ENCODE measurements at regions not wholly inside any gene's neighbourhood (a gene's known extent, or its start where the extent isn't known, plus 50 kb on each side); places are given as distances from the start of the nearest gene placed in this dataset.

GRCh38 chr2:239811111-239811781 lies 213.9 kb downstream of the NDUFA10 start:
- Histone ChIP-seq H3K4me1 (peaks cover 0 to 7% (median 2%) of the 10 kb centered on the region in 4 donors), H3K27ac (peak overlapping the region in 1 of 4 donors; percentile 33), H3K27me3 (no peaks in the 10 kb centered on the region), H3K9me3 (no peaks in the 10 kb centered on the region), H3K4me3 (no peak overlapping the region), H3K36me3 (no peaks in the 10 kb centered on the region)
- WGBS, 2 donors, result 59 to 61% methylated on average over 14 of the region's 14 CpGs
- TF ChIP-seq EP300 (IDR thresholded peaks at IDR 0.05) (no peak), POLR2A (IDR thresholded peaks at IDR 0.05) (no peak)
- TF ChIP-seq, protein P1, sequence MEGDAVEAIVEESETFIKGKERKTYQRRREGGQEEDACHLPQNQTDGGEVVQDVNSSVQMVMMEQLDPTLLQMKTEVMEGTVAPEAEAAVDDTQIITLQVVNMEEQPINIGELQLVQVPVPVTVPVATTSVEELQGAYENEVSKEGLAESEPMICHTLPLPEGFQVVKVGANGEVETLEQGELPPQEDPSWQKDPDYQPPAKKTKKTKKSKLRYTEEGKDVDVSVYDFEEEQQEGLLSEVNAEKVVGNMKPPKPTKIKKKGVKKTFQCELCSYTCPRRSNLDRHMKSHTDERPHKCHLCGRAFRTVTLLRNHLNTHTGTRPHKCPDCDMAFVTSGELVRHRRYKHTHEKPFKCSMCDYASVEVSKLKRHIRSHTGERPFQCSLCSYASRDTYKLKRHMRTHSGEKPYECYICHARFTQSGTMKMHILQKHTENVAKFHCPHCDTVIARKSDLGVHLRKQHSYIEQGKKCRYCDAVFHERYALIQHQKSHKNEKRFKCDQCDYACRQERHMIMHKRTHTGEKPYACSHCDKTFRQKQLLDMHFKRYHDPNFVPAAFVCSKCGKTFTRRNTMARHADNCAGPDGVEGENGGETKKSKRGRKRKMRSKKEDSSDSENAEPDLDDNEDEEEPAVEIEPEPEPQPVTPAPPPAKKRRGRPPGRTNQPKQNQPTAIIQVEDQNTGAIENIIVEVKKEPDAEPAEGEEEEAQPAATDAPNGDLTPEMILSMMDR (IDR thresholded peaks at IDR 0.05), result no peak
- no peak for DNase-seq (ENCODE audit: low spot score in 2 of 2)

GRCh38 chr2:239809391-239809790 lies 215.8 kb downstream of the NDUFA10 start:
- WGBS, 2 donors, result 60 to 71% methylated on average over 11 of the region's 11 CpGs
- no peak for DNase-seq (ENCODE audit: low spot score in 2 of 2)
- Histone ChIP-seq H3K4me1 (peaks cover 0 to 7% (median 1%) of the 10 kb centered on the region in 4 donors), H3K9me3 (no peaks in the 10 kb centered on the region), H3K27me3 (no peaks in the 10 kb centered on the region), H3K4me3 (no peak overlapping the region), H3K27ac (no peak overlapping the region), H3K36me3 (no peaks in the 10 kb centered on the region)
- TF ChIP-seq, protein P1 (IDR thresholded peaks at IDR 0.05), result no peak
- TF ChIP-seq EP300 (IDR thresholded peaks at IDR 0.05) (no peak), POLR2A (IDR thresholded peaks at IDR 0.05) (no peak)

DNA sequence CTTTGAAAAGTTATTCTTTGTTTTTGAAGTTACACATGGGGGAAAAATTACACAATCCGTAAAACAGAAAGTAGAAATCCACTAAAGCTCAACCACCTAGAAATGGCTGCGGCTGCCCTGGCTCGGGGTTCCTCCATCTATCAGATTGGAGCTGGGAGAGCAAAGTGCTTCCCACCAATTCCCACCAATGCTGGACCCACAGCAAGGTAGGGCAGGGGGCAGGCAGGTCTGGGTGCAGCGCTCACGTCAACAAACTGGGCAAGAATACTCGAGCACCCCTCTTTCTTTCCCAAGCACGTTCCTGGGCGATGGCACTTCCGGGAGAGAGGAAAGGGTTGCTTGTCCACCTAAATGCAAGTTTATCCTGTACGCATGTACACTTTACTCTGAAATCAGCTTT lies 217.6 kb downstream of the NDUFA10 start:
- no peak for DNase-seq (ENCODE audit: low spot score in 2 of 2)
- no peaks in the 10 kb centered on the region for H3K9me3 ChIP-seq
- no peaks in the 10 kb centered on the region for H3K4me1 ChIP-seq
- 87% methylated on average over 10 of the region's 10 CpGs for WGBS, 2 donors
- peaks cover 0 to 6% of the 10 kb centered on the region in 2 donors for H3K27me3 ChIP-seq
- no peaks in the 10 kb centered on the region for H3K36me3 ChIP-seq
- TF ChIP-seq EP300 (IDR thresholded peaks at IDR 0.05), result no peak
- no peak overlapping the region for H3K27ac ChIP-seq
- H3K4me3 ChIP-seq, result no peak overlapping the region

- TF ChIP-seq, protein P1 (IDR thresholded peaks at IDR 0.05), result no peak
- Histone ChIP-seq H3K27me3 (peaks cover 0 to 6% of the 10 kb centered on the region in 2 donors), H3K9me3 (no peaks in the 10 kb centered on the region), H3K36me3 (no peaks in the 10 kb centered on the region), H3K4me3 (no peak overlapping the region), H3K4me1 (no peaks in the 10 kb centered on the region), H3K27ac (no peak overlapping the region)
- WGBS, 2 donors, result 74 to 80% methylated on average over 16 to 19 of the region's 19 CpGs
- DNase-seq (ENCODE audit: low spot score in 2 of 2), result no peak
These were observed 218.2 kb downstream of the NDUFA10 start for GRCh38 chr2:239806758-239807434.

GRCh38 chr2:239806276-239806675 lies 218.9 kb downstream of the NDUFA10 start:
- WGBS, 2 donors, result 86% methylated on average over 7 of the region's 7 CpGs
- Histone ChIP-seq H3K4me1 (no peaks in the 10 kb centered on the region), H3K36me3 (no peaks in the 10 kb centered on the region), H3K27ac (no peak overlapping the region), H3K4me3 (no peak overlapping the region), H3K27me3 (peaks cover 0 to 6% of the 10 kb centered on the region in 2 donors), H3K9me3 (no peaks in the 10 kb centered on the region)
- TF ChIP-seq, protein P1 (IDR thresholded peaks at IDR 0.05), result no peak
- TF ChIP-seq POLR2A (IDR thresholded peaks at IDR 0.05) (no peak), EP300 (IDR thresholded peaks at IDR 0.05) (no peak)
- DNase-seq (ENCODE audit: low spot score in 2 of 2), result no peak

Measured in tibial nerve (tissue), 4 donors.